HG02610 (cell line): ENCODE measurements at regions not wholly inside any gene's neighbourhood (a gene's known extent, or its start where the extent isn't known, plus 50 kb on each side); places are given as distances from the start of the nearest gene placed in this dataset.

ENCODE experiments used
- ATAC-seq: cut with Tn5 transposase; IDR thresholded peaks from one replicate; pipeline ENCODE4 v1.9.1; 2021; ENCODE audit warnings: mild to moderate bottlenecking, moderate library complexity; ENCODE audit not compliant: unreplicated experiment

DNA sequence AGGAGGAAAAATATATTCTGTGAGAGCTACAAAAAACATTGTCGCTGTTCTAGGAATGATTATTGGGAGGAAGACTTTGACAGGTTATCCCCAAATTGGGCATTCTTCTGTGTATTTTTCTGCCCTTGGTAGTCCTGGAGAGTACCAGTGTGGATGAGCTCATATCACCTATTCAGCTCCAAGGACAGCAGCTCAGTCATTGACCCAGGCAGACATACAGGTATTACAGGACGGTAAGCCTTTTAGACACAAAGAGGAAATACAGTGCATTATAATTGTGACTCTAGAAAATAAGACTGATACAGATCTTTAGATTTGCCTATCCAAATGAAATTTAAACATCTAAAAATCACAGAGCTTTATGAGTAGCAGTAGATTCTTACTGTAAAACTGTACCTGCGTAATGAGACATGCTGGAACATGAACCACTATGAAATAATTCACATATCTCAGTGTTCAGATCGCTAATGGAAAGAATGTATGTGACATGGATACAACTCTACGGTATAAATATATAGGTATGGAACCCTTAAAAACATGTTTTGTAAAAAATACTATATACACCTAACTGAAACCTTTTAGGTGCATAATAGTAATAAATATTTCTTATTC lies 56.0 kb downstream of the PLK2 start:
- ATAC-seq, result no peak

DNA sequence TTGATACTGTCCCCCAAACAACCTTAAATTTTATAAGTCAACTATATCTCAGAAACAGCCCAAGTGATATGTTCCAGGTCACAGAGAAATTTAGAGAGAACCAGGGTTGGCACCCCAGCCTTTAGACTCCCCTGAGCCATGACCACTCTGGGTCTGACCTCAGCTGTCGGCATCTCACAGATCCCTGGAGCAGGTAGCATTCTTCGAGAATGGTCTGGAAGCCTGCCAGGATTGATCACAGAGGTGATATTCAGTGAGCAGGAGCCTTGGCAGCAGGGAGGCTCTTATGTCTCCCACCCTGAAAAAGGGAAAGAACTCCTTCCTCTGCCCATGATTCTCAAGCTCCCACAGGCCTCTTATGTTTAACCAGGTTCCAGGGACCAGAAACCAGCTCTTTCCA lies 58.2 kb downstream of the PLK2 start:
- no peak for ATAC-seq

GRCh38 chr5:58400737-58401136 lies 59.1 kb downstream of the PLK2 start:
- no peak for ATAC-seq

DNA sequence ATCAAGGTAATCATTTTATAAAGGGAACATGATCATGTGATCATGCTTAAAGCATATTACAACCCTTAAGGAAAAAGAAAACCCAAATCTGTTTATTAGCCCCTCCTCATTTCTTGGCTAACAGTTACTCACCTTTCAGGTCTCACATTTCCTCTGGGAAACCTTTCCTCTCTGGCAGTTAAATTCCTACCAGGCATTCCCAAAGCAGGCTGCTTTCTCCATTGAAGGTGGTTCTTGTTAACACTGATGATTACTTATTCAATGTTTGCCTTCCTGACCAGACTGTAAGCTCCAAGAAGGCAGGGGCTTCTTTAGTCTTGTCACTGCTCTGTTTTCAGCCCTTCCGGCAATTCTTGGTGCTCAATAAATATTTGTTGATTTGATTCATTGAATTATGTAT lies 59.9 kb downstream of the PLK2 start:
- ATAC-seq, result no peak

DNA sequence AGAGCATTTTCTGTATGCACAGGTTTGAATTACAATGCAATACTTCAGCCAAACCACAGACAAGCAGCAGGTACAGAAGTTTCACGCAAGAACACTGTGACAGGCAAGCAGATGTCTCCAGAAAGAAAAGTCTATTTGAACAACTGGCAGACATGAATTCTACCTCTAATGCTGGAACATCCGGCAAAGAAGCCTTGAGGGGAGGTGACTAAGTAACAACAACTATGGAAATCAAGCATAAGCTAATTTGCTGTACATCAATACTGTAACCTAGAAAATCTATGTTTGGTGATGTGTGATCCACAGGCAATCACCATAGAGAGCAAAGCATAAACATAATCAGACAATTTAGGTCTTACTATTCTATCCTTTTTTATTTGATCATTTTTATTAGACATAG lies 65.5 kb downstream of the PLK2 start:
- ATAC-seq, result no peak

GRCh38 chr5:58393716-58394115 lies 66.2 kb downstream of the PLK2 start:
- ATAC-seq, result no peak

GRCh38 chr5:58392496-58392895 lies 67.4 kb downstream of the PLK2 start:
- no peak for ATAC-seq

DNA sequence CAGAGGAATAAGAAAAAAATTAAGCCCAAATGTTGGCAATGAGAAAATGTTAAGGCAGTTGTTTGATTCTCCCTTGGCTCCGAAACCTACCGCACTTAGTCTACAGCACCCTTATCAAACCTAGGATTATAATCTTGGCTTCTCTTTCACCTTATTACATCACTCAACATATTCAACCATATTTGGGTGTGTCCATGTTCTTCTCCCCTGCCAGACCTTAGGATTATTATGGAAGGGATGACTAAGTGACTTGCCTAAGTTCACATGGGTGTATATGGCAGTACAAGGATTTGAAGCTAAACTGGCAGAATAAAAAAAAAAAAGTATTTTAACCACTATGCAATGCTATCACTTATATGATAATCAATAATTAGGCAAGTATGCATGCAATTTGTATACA lies 76.4 kb downstream of the PLK2 start:
- no peak for ATAC-seq

- ATAC-seq, result no peak
Measured at GRCh38 chr5:58382131-58382534, 77.8 kb downstream of the PLK2 start.

DNA sequence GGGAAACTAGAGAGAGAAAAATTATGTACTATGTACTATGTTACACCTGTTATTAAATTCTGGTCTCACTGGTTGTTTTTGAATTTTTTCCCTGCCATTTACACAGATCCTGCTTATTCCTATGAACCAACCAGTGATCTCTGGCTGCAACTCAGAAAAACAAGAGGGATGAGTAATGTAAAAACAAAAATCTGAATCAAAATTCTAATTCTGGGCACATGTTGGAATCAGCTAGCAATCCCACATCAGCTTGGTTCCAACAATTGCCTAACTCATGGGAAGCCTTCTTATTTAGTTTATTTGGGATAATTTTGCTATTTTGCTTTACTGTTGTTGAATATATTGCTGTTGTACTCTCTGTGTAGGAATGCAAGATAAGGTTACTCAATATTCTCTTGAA lies 78.3 kb downstream of the PLK2 start:
- no peak for ATAC-seq

GRCh38 chr5:58380655-58381054 lies 79.2 kb downstream of the PLK2 start:
- no peak for ATAC-seq

- no peak for ATAC-seq
Measured at GRCh38 chr5:58378613-58379390, 81.1 kb downstream of the PLK2 start.

DNA sequence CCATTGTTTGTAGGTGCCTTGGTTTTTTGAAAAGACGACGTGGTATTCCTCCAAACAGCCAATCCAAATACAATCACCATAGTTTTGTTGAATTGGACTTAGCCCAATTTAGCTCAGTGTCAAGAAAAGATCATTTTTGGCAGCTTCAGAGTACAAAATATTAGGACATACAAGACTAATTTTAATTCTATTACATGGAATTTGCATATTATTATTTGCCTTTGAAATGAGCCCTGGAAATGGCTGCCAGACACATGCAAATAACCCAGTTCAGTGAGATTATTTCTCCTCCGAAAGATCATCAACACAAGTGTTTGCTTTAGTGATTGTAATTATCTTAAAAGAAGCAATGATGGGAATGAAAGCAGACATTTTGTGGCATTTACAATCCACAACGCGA lies 89.3 kb downstream of the PLK2 start:
- no peak for ATAC-seq

DNA sequence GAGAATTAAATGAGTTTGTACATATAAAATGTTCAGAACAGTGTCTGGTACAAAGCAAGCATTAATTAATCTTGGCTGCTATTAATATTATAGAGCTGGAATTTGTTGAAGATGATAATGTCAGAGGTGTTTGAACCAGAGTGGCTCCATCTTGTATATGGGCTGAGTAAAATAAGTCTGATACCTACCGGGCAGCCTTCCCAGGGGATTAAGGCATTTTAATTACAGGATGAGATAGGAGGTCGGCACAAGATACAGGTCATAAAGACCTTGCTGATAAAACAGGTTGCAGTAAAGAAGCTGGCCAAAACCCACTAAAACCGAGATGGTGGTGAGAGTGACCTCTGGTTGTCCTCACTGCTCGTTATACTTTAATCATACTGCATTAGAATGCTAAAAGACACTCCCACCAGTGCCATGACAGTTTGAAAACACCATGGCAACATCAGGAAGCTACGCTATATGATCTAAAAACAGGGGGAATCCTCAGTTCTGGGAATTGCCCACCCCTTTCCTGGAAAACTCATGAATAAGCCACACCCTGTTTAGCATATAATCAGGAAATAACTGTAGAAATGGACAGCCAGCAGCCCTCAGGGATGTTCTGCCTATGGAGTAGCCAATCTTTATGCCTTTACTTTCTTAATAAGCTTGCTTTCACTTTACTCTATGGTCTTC lies 90.2 kb downstream of the PLK2 start:
- ATAC-seq, result no peak

- ATAC-seq, result no peak
Measured at GRCh38 chr5:58366461-58366860, 93.4 kb downstream of the PLK2 start.

GRCh38 chr5:58365791-58366190 lies 94.1 kb downstream of the PLK2 start:
- ATAC-seq, result no peak

- ATAC-seq, result no peak
Measured at GRCh38 chr5:58363461-58364249, 96.2 kb downstream of the PLK2 start.

- ATAC-seq, result no peak
Measured at GRCh38 chr5:58362135-58362534, 97.8 kb downstream of the PLK2 start.

DNA sequence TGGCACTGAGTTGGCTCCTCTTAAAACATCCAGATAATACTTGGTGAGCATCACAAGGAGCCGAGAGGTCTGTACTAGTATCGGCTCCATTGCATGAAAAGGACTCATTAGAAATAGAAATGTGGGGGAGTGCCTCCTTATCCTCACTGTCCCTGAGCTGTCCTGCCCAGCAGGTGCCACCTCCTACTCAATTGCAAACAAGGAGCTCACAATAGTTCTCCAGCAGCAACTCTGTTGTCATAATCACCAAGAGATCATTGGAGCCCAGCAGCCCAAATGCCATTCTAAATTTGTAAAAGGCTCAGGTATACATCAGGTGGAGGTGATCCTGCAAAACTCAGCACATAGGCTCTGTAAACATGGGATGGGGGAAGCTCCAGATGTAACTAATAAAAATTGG lies 99.1 kb downstream of the PLK2 start:
- no peak for ATAC-seq

GRCh38 chr5:58359981-58360380 lies 99.9 kb downstream of the PLK2 start:
- no peak for ATAC-seq

DNA sequence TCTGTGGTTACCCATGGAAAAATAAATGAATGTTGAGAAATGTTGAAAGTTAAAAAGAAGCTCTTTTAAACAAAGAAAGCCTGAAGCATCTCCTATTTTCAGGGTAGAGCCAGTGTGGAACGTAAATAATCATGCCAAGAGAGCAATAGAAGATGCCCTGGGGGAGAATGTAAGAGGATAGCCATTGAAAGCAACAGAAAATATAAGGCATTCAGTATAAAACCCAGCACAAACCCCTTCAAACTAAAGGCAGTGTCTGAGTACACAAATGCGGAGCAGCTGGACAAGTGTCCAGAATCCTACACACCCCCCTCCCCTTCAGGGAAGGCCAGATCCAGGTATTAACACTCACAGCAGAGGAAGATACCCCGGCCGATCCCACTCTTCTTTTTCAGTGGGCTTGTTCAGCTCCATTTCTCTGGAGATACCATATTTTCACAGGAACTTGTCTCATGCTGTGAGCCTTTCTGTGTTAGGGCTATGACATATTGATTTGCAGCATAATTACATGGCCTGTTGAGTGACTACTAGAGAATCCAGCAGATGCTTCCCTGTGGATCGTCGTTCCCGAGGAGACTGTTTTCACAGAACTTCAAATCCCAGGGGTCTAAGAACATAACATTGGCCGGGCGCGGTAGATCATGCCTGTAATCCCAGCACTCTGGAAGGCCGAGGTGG lies 101.2 kb downstream of the PLK2 start:
- ATAC-seq, result no peak
